A673 (cell line): ENCODE measurements at regions not wholly inside any gene's neighbourhood (a gene's known extent, or its start where the extent isn't known, plus 50 kb on each side); places are given as distances from the start of the nearest gene placed in this dataset.

Experiments
- BruUV-seq: library from RNA; stranded (reverse); fragments of 400-500 nt; replicated peaks from 2 replicates; lab custom pipeline; 2021; lab: Mats Ljungman, UMichigan
- CTCF ChIA-PET: fragments of 300-600 bp; sonication (Branson Sonifier 250); formaldehyde crosslinking; loops from one replicate; lab custom pipeline; 2022; ENCODE audit warnings: antibody characterized with exemption; lab: Charles Lee
- POLR2A ChIA-PET: fragments of 300-600 bp; sonication (Branson Sonifier 250); formaldehyde crosslinking; loops from one replicate; lab custom pipeline; 2022; ENCODE audit warnings: antibody characterized with exemption; ENCODE audit not compliant: low non-redundant PET; lab: Charles Lee
- DNase-seq: peaks from one replicate; pipeline ENCODE4 v3.0.0-alpha.2; 2015; ENCODE audit warnings: low spot score
- H3K27ac ChIP-seq: fragments of 200-600 bp; sonication (generic); 2 replicates; pipeline ENCODE4 v1.5.1; 2016; ENCODE audit warnings: mixed run types, low read depth, mild to moderate bottlenecking, mixed read lengths, antibody characterized with exemption, low read length; ENCODE audit not compliant: poor library complexity, severe bottlenecking
- H3K27me3 ChIP-seq: fragments of 200-600 bp; sonication (generic); replicated peaks from 2 replicates; pipeline ENCODE4 v1.6.1; 2017; ENCODE audit warnings: mixed run types, low read depth, mild to moderate bottlenecking, mixed read lengths, antibody characterized with exemption, low read length; ENCODE audit not compliant: insufficient read depth, poor library complexity
- H3K36me3 ChIP-seq: fragments of 200-600 bp; sonication (generic); 2 replicates; pipeline ENCODE4 v1.6.1; 2016; ENCODE audit warnings: mixed run types, mild to moderate bottlenecking, mixed read lengths, antibody characterized with exemption, low read length; ENCODE audit not compliant: insufficient read depth, poor library complexity, severe bottlenecking
- H3K4me1 ChIP-seq: fragments of 200-600 bp; sonication (generic); 2 replicates; pipeline ENCODE4 v1.6.1; 2017; ENCODE audit warnings: mixed run types, mild to moderate bottlenecking, mixed read lengths, antibody characterized with exemption, low read length; ENCODE audit not compliant: insufficient read depth, poor library complexity, severe bottlenecking
- H3K4me3 ChIP-seq: fragments of 200-600 bp; sonication (generic); 2 replicates; pipeline ENCODE4 v1.5.1; 2016; ENCODE audit warnings: low read depth, mixed run types, mild to moderate bottlenecking, mixed read lengths, low read length; ENCODE audit not compliant: poor library complexity, severe bottlenecking
- H3K9me3 ChIP-seq: fragments of 200-600 bp; sonication (generic); 2 replicates; pipeline ENCODE4 v1.6.1; 2016; ENCODE audit warnings: mixed run types, low read depth, mild to moderate bottlenecking, mixed read lengths, antibody characterized with exemption, low read length; ENCODE audit not compliant: poor library complexity, severe bottlenecking
- EZH2 ChIP-seq: fragments of 200-600 bp; sonication (generic); IDR thresholded peaks from 2 replicates; pipeline ENCODE4 v1.6.1; 2017; ENCODE audit warnings: borderline replicate concordance, low read depth, mild to moderate bottlenecking, mixed read lengths, antibody characterized with exemption, low read length; ENCODE audit not compliant: poor library complexity, severe bottlenecking
- intact Hi-C: fragments of 100-400 bp; cut with micrococcal nuclease; formaldehyde crosslinking; loops from one replicate; pipeline ENCODE4 v1.10.0; 2022; ENCODE audit not compliant: unreplicated experiment
- TF ChIP-seq, protein P1 (sequence below): fragments of 300-800, 200-600 bp; sonication (generic); conservative IDR thresholded peaks from 2 replicates; pipeline ENCODE4 v1.5.1; 2017; ENCODE audit warnings: low read depth, mild to moderate bottlenecking, antibody characterized with exemption, low read length, moderate library complexity, mixed read lengths

DNA sequence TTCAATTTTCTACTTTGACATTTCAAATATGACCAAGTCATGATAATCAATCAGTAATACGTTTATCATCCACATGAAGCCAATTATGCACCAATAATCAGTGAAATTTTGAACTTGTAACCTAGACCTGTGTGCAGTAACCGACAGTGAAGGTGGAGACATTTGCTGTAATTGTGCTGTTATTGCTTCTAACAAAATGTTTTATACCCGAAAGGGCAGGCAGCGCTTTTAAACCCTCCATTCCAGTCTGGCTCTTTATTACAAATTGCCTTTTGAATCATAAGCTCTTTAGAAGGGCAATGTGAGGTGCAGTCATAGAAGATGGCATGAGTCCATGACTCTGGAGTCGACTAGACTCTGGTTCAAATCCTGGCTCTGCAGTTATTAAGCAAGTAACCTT is 135.7 kb downstream of the GXYLT1 start:
- POLR2A ChIA-PET: no interaction called here
- H3K4me3 ChIP-seq: no peak overlapping the region
- TF ChIP-seq, protein P1, sequence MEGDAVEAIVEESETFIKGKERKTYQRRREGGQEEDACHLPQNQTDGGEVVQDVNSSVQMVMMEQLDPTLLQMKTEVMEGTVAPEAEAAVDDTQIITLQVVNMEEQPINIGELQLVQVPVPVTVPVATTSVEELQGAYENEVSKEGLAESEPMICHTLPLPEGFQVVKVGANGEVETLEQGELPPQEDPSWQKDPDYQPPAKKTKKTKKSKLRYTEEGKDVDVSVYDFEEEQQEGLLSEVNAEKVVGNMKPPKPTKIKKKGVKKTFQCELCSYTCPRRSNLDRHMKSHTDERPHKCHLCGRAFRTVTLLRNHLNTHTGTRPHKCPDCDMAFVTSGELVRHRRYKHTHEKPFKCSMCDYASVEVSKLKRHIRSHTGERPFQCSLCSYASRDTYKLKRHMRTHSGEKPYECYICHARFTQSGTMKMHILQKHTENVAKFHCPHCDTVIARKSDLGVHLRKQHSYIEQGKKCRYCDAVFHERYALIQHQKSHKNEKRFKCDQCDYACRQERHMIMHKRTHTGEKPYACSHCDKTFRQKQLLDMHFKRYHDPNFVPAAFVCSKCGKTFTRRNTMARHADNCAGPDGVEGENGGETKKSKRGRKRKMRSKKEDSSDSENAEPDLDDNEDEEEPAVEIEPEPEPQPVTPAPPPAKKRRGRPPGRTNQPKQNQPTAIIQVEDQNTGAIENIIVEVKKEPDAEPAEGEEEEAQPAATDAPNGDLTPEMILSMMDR: no peak
- no peak for TF ChIP-seq EZH2
- no peaks in the 10 kb centered on the region for H3K36me3 ChIP-seq
- H3K4me1 ChIP-seq: no peaks in the 10 kb centered on the region
- no peak for DNase-seq
- no TSS peak for BruUV-seq
- H3K27ac ChIP-seq: no peak overlapping the region
- intact Hi-C loops: no loop called here
- H3K9me3 ChIP-seq: no peaks in the 10 kb centered on the region
- CTCF ChIA-PET: interaction anchor here (0.6 kb wide), 1 partner anchor 53 kb away, joined by 3 read pairs; no protein-coding TSS in a partner anchor
- no peaks in the 10 kb centered on the region for H3K27me3 ChIP-seq

DNA sequence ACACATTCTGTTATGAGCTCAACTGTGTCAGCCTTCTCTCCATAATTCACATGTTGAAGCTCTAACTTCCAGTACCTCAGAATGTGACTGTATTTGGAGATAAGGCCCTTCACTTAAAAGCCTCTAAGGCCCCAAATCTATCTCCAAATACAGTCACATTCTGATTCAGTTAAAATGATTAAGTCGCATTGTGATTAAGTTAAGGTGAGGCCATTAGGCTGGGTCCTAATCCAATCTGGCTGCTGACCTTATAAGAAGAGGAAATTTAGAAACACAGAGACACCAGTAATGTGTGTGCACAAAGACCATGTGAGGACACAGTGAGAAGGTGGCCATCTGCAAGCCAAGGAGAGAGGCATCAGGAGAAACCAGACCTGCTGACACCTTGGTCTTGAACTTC is 141.6 kb downstream of the GXYLT1 start:
- TF ChIP-seq, protein P1: no peak
- no peak for TF ChIP-seq EZH2
- Histone ChIP-seq H3K27ac (no peak overlapping the region), H3K9me3 (no peaks in the 10 kb centered on the region), H3K36me3 (no peaks in the 10 kb centered on the region), H3K4me1 (no peaks in the 10 kb centered on the region), H3K4me3 (no peak overlapping the region), H3K27me3 (no peaks in the 10 kb centered on the region)
- BruUV-seq: no TSS peak
- POLR2A ChIA-PET: no interaction called here
- DNase-seq: no peak
- intact Hi-C loops: no loop called here
- CTCF ChIA-PET: no interaction called here

DNA sequence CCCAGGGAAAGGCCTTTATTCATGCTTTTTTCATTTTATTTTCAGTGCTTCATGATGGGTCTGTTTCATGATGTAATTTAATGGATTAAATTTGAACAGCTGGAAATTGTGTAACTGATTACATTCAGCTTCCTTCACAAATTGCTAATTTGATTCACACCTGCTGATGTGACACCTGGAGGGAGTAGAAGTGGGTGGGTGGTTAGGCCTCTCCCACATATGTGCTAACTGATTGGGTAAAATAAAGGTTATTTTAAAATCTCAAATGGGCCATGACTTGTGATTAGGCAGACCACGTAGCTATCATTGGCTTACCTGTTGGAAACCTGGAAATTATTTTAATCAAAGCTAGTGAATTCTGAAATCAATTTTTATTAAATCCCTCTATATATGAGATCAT is 142.1 kb downstream of the GXYLT1 start:
- ChIA-PET POLR2A (no interaction called here), CTCF (no interaction called here)
- Histone ChIP-seq H3K27ac (no peak overlapping the region), H3K9me3 (no peaks in the 10 kb centered on the region), H3K36me3 (no peaks in the 10 kb centered on the region), H3K27me3 (no peaks in the 10 kb centered on the region), H3K4me3 (no peak overlapping the region), H3K4me1 (no peaks in the 10 kb centered on the region)
- no TSS peak for BruUV-seq
- DNase-seq: no peak
- intact Hi-C loops: no loop called here
- TF ChIP-seq, protein P1: no peak
- TF ChIP-seq EZH2: no peak
